Endothelial cell (in vitro differentiated cells): ENCODE measurements at regions not wholly inside any gene's neighbourhood (a gene's known extent, or its start where the extent isn't known, plus 50 kb on each side); places are given as distances from the start of the nearest gene placed in this dataset.
"Not testable (repeated sequence)": the region's sequence is repeated elsewhere in the genome, so short reads cannot be mapped to it uniquely, and the experiment has no call there.

Experiments used
- DNase-seq: peaks from one replicate; pipeline ENCODE4 v3.0.0; 2021; ENCODE audit warnings: low spot score
- H3K27ac Mint-ChIP-seq: one replicate; pipeline ENCODE4 v1.8.0; 2021; ENCODE audit warnings: mixed read lengths, inconsistent platforms; ENCODE audit not compliant: unreplicated experiment
- H3K27me3 Mint-ChIP-seq: one replicate; pipeline ENCODE4 v1.8.0; 2021; ENCODE audit warnings: mild to moderate bottlenecking, moderate library complexity, mixed read lengths, inconsistent platforms; ENCODE audit not compliant: unreplicated experiment
- H3K36me3 Mint-ChIP-seq: one replicate; pipeline ENCODE4 v1.8.0; 2021; ENCODE audit warnings: mild to moderate bottlenecking, low read depth, mixed read lengths, inconsistent platforms; ENCODE audit not compliant: unreplicated experiment
- H3K4me1 Mint-ChIP-seq: one replicate; pipeline ENCODE4 v1.8.0; 2021; ENCODE audit warnings: mild to moderate bottlenecking, mixed read lengths, inconsistent platforms; ENCODE audit not compliant: unreplicated experiment
- H3K4me3 Mint-ChIP-seq: one replicate; pipeline ENCODE4 v1.8.0; 2021; ENCODE audit warnings: mild to moderate bottlenecking, mixed read lengths, inconsistent platforms; ENCODE audit not compliant: unreplicated experiment
- H3K9me3 Mint-ChIP-seq: one replicate; pipeline ENCODE4 v1.8.0; 2021; ENCODE audit warnings: mixed read lengths, inconsistent platforms; ENCODE audit not compliant: unreplicated experiment
- CTCF ChIP-seq: fragments of 200-600 bp; sonication (generic); IDR thresholded peaks from one replicate; pipeline ENCODE4 v1.5.0; 2021; ENCODE audit warnings: antibody characterized with exemption; ENCODE audit not compliant: unreplicated experiment

- H3K9me3 Mint-ChIP-seq, result peaks cover 50% of the 10 kb centered on the region
- no peak overlapping the region for H3K4me3 Mint-ChIP-seq
- TF ChIP-seq CTCF, result no peak
- H3K27ac Mint-ChIP-seq, result no peak overlapping the region
- DNase-seq, result no peak
- H3K27me3 Mint-ChIP-seq, result peaks cover 5% of the 10 kb centered on the region
- no peaks in the 10 kb centered on the region for H3K4me1 Mint-ChIP-seq
- H3K36me3 Mint-ChIP-seq, result peaks cover 9% of the 10 kb centered on the region
Measured at GRCh38 chr12:126436041-126436440, 1370.8 kb downstream of the AACS start.

- H3K4me1 Mint-ChIP-seq, result no peaks in the 10 kb centered on the region
- H3K36me3 Mint-ChIP-seq, result peaks cover 9% of the 10 kb centered on the region
- H3K4me3 Mint-ChIP-seq, result no peak overlapping the region
- TF ChIP-seq CTCF, result no peak
- H3K27me3 Mint-ChIP-seq, result peaks cover 5% of the 10 kb centered on the region
- peaks cover 42% of the 10 kb centered on the region for H3K9me3 Mint-ChIP-seq
- no peak overlapping the region for H3K27ac Mint-ChIP-seq
- no peak for DNase-seq
Measured at GRCh38 chr12:126437934-126438333, 1372.7 kb downstream of the AACS start.

- peaks cover 24% of the 10 kb centered on the region for H3K9me3 Mint-ChIP-seq
Measured at GRCh38 chr12:126443977-126444376, 1378.7 kb downstream of the AACS start.

GRCh38 chr12:126447346-126447745, 1382.1 kb downstream of the AACS start:
- Mint-ChIP-seq H3K4me1 (no peaks in the 10 kb centered on the region), H3K36me3 (peaks cover 15% of the 10 kb centered on the region), H3K27ac (no peak overlapping the region), H3K4me3 (no peak overlapping the region), H3K9me3 (peaks cover 36% of the 10 kb centered on the region), H3K27me3 (no peaks in the 10 kb centered on the region)
- DNase-seq, result no peak
- TF ChIP-seq CTCF, result no peak

More at GRCh38 chr12:126443977-126444376, 1378.7 kb downstream of the AACS start:
- H3K36me3 Mint-ChIP-seq, result peaks cover 8% of the 10 kb centered on the region
- no peak overlapping the region for H3K4me3 Mint-ChIP-seq
- DNase-seq, result no peak
- H3K27ac Mint-ChIP-seq, result no peak overlapping the region
- TF ChIP-seq CTCF, result no peak
- no peaks in the 10 kb centered on the region for H3K4me1 Mint-ChIP-seq
- H3K27me3 Mint-ChIP-seq, result peaks cover 2% of the 10 kb centered on the region

GRCh38 chr12:126451809-126452208, 1386.6 kb downstream of the AACS start:
- Mint-ChIP-seq H3K9me3 (peaks cover 50% of the 10 kb centered on the region), H3K4me1 (no peaks in the 10 kb centered on the region), H3K4me3 (no peak overlapping the region), H3K27ac (no peak overlapping the region), H3K27me3 (peaks cover 2% of the 10 kb centered on the region), H3K36me3 (peaks cover 14% of the 10 kb centered on the region)
- DNase-seq, result no peak
- no peak for TF ChIP-seq CTCF

- H3K27ac Mint-ChIP-seq, DNase-seq, H3K27me3 Mint-ChIP-seq, H3K4me3 Mint-ChIP-seq, H3K4me1 Mint-ChIP-seq: not testable (repeated sequence)
- Mint-ChIP-seq H3K9me3 (peaks cover 50% of the 10 kb centered on the region), H3K36me3 (peaks cover 14% of the 10 kb centered on the region)
Measured at GRCh38 chr12:126452686-126453085, 1387.5 kb downstream of the AACS start.
